ENCODE measurements at regions not wholly inside any gene's neighbourhood (a gene's known extent, or its start where the extent isn't known, plus 50 kb on each side); places are given as distances from the start of the nearest gene placed in this dataset.
"Not testable (repeated sequence)": the region's sequence is repeated elsewhere in the genome, so short reads cannot be mapped to it uniquely, and the experiment has no call there.

DNA sequence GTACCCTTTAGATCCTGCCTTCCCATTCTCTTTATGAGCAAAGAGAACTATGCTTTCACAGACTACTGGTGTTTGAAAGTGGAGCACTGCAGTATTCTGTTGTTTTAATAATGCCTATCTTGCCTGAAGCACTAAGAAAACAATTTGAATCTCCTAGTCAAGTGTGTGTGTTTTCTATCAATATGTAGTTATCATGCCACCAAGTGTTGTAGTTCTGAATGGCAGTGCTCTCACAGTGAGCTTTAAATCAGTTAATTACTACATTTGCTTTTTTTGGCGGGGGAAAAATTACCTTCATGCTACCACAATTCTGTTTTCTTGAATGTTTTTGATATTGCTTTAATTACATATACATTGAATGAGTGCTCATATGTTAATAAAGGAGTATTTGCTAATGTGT lies 143.6 kb upstream of the FAM47A start:
- H3K4me1 Mint-ChIP-seq (ENCODE audit: low read depth, unreplicated experiment): no peaks in the 10 kb centered on the region
- H3K9me3 Mint-ChIP-seq (ENCODE audit: unreplicated experiment): no peaks in the 10 kb centered on the region
- H3K36me3 Mint-ChIP-seq (ENCODE audit: unreplicated experiment): no peaks in the 10 kb centered on the region
- H3K4me3 Mint-ChIP-seq (ENCODE audit: unreplicated experiment): no peak overlapping the region
- H3K27me3 Mint-ChIP-seq (ENCODE audit: unreplicated experiment): no peaks in the 10 kb centered on the region
- DNase-seq: no peak
- TF ChIP-seq, protein P1, sequence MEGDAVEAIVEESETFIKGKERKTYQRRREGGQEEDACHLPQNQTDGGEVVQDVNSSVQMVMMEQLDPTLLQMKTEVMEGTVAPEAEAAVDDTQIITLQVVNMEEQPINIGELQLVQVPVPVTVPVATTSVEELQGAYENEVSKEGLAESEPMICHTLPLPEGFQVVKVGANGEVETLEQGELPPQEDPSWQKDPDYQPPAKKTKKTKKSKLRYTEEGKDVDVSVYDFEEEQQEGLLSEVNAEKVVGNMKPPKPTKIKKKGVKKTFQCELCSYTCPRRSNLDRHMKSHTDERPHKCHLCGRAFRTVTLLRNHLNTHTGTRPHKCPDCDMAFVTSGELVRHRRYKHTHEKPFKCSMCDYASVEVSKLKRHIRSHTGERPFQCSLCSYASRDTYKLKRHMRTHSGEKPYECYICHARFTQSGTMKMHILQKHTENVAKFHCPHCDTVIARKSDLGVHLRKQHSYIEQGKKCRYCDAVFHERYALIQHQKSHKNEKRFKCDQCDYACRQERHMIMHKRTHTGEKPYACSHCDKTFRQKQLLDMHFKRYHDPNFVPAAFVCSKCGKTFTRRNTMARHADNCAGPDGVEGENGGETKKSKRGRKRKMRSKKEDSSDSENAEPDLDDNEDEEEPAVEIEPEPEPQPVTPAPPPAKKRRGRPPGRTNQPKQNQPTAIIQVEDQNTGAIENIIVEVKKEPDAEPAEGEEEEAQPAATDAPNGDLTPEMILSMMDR (IDR thresholded peaks at IDR 0.05; ENCODE audit: partially characterized antibody, unreplicated experiment): no peak
- H3K27ac Mint-ChIP-seq (ENCODE audit: unreplicated experiment): no peak overlapping the region

DNA sequence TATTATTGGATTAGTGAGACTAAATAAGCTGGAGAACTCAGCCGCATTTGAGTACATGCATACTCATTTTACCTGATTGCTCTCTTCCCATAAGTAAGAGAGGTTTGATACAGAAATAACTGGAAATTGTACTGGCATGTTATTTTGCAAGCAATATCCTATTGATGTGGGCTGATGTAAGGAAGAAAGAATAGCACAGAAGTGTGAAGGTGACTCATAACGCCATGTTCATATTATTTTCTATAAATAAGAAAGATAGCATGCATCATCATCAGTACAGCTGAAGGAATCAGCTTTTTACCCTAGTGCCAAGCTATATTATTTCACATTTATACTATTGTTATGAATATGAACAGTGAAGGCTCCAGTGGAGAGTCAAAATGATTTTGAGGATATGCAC lies 138.3 kb upstream of the FAM47A start:
- no peaks in the 10 kb centered on the region for H3K27me3 Mint-ChIP-seq (ENCODE audit: unreplicated experiment)
- H3K4me3 Mint-ChIP-seq (ENCODE audit: unreplicated experiment): no peak overlapping the region
- H3K27ac Mint-ChIP-seq (ENCODE audit: unreplicated experiment): no peak overlapping the region
- no peak for DNase-seq
- TF ChIP-seq, protein P1 (IDR thresholded peaks at IDR 0.05; ENCODE audit: partially characterized antibody, unreplicated experiment): no peak
- H3K9me3 Mint-ChIP-seq (ENCODE audit: unreplicated experiment): no peaks in the 10 kb centered on the region
- H3K36me3 Mint-ChIP-seq (ENCODE audit: unreplicated experiment): no peaks in the 10 kb centered on the region
- H3K4me1 Mint-ChIP-seq (ENCODE audit: low read depth, unreplicated experiment): no peaks in the 10 kb centered on the region

DNA sequence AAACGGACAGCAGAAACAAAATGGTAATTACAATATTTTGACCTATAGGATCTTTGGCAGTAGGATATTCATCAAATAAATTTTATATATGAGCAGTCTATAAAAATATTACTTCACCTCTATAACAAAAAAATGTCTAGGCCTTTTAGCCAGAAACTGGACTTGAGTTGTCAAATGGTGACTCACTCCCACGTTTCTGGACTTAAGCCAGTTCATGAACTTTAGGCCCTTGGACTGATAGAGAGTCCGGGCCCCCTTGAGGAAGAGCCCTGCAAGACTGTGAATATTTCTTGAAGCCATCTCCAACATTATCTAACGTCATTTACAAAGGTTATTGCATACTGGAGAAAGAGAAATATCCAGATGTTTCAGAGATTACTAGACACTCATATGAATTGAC lies 106.8 kb upstream of the FAM47A start:
- Mint-ChIP-seq H3K9me3 (ENCODE audit: unreplicated experiment) (no peaks in the 10 kb centered on the region), H3K36me3 (ENCODE audit: unreplicated experiment) (no peaks in the 10 kb centered on the region), H3K27ac (ENCODE audit: unreplicated experiment) (no peak overlapping the region), H3K4me3 (ENCODE audit: unreplicated experiment) (no peak overlapping the region), H3K4me1 (ENCODE audit: low read depth, unreplicated experiment) (no peaks in the 10 kb centered on the region), H3K27me3 (ENCODE audit: unreplicated experiment) (no peaks in the 10 kb centered on the region)
- no peak for DNase-seq
- TF ChIP-seq, protein P1 (IDR thresholded peaks at IDR 0.05; ENCODE audit: partially characterized antibody, unreplicated experiment): no peak

DNA sequence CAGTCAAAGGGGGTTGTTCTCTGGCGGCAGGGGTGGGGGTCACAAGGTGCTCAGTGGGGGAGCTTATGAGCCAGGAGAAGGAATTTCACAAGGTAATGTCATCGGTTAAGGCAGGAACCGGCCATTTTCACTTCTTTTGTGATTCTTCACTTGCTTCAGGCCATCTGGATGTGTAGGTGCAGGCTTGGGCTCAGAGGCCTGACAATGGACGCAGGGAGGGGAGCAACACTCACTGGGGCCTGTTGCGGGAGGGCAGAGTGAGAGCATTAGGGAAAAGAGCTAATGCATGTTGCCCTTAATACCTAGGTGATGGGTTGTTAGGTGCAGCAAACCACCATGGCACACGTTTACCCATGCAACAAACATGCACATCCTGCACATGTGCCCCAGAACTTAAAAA lies 98.0 kb upstream of the FAM47A start:
- not testable (repeated sequence) for DNase-seq

DNA sequence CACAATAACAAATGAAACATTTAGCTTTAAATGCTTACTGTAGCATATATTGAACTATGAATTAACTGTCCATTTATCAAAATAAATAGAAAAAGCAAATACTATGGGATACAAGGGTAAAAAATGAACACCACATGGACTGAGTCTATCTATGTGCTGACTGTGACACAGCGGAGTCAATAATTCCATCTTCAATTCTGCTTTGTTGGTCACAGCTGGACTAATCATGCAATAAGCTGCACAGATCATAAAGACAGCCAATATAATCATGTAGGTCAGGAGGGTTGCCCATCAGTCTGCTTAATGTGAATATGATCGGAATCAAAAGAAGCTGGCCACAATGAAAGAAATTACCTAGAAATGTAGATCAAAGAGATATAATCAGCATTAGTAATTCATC lies 95.7 kb upstream of the FAM47A start:
- Mint-ChIP-seq H3K27me3 (ENCODE audit: unreplicated experiment) (no peaks in the 10 kb centered on the region), H3K27ac (ENCODE audit: unreplicated experiment) (no peak overlapping the region), H3K9me3 (ENCODE audit: unreplicated experiment) (no peaks in the 10 kb centered on the region), H3K4me3 (ENCODE audit: unreplicated experiment) (no peak overlapping the region), H3K4me1 (ENCODE audit: low read depth, unreplicated experiment) (no peaks in the 10 kb centered on the region), H3K36me3 (ENCODE audit: unreplicated experiment) (no peaks in the 10 kb centered on the region)
- no peak for DNase-seq
- TF ChIP-seq, protein P1 (IDR thresholded peaks at IDR 0.05; ENCODE audit: partially characterized antibody, unreplicated experiment): no peak

More for the DNA sequence above, 98.0 kb upstream of the FAM47A start:
- H3K9me3 Mint-ChIP-seq (ENCODE audit: unreplicated experiment); H3K27me3 Mint-ChIP-seq (ENCODE audit: unreplicated experiment); H3K4me3 Mint-ChIP-seq (ENCODE audit: unreplicated experiment); H3K27ac Mint-ChIP-seq (ENCODE audit: unreplicated experiment); H3K4me1 Mint-ChIP-seq (ENCODE audit: low read depth, unreplicated experiment); H3K36me3 Mint-ChIP-seq (ENCODE audit: unreplicated experiment): not testable (repeated sequence)

DNA sequence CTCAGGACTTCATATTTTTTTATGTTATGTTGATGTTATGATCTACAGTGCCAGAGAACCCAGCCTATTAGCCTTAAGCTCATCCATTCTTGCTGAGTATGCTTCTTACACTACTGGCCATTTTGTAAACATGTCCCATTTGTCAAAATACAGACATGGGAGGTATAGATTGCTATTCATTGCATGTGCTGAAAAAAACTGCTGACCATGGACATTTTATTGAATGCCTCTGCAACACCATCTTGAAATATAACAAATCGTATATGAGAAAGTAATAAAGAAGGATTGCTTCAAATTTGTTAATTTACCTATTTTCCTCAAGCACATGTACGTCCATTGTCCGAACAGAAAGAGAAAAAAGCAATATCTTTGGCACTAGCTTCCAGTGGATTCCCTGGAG lies 91.5 kb upstream of the FAM47A start:
- DNase-seq: no peak
- Mint-ChIP-seq H3K4me3 (ENCODE audit: unreplicated experiment) (no peak overlapping the region), H3K27me3 (ENCODE audit: unreplicated experiment) (no peaks in the 10 kb centered on the region), H3K4me1 (ENCODE audit: low read depth, unreplicated experiment) (no peaks in the 10 kb centered on the region), H3K27ac (ENCODE audit: unreplicated experiment) (no peak overlapping the region), H3K36me3 (ENCODE audit: unreplicated experiment) (no peaks in the 10 kb centered on the region), H3K9me3 (ENCODE audit: unreplicated experiment) (no peaks in the 10 kb centered on the region)
- TF ChIP-seq, protein P1 (IDR thresholded peaks at IDR 0.05; ENCODE audit: partially characterized antibody, unreplicated experiment): no peak

All from glutamatergic neuron (in vitro differentiated cells).